Limb (tissue), 2 donors: ENCODE measurements at regions not wholly inside any gene's neighbourhood (a gene's known extent, or its start where the extent isn't known, plus 50 kb on each side); places are given as distances from the start of the nearest gene placed in this dataset.

ENCODE experiments used
- DNase-seq, 2 donors: peaks; one replicate each; pipeline ENCODE4 v3.0.0-alpha.2; 2016; ENCODE audit errors: extremely low spot score in 2 of 2

DNA sequence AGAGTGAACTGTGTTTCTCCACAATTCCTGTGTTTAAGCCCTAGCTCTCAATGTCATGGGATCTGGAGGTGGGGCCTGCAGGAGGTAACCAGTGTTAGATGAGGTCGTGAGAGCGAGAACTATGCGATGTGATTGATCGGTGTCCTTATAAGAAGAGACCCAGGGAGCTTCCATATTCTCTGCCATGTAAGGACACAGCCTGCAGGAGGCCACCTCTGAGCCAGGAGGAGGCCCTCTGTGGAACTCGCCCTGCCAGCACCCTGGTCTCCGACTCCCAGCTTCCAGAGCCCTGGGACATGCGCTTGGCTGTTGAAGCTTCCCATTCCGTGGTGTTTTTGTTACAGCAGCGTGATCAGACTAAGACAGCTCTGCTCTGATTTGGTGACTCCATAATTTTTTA is 255.4 kb downstream of the IRX2 start:
- DNase-seq: no peak

DNA sequence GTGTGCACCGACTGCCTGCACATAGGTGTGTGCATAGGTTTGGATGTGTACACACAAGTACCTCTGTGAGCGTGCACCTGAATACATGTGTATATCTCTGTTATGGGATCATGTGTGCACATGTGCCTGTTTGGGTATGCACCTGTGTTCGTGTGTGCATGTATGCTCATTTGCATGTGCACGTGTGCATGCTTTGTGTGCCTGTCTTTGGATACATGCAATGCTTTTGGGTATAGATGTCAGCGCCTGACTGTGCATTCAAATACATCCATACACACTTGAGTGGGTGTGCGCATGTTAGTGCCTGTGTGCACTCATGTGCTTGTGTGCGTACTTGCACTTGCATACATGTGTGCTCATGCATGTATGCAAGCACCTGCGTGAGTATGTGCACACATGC is 258.1 kb downstream of the IRX2 start:
- DNase-seq: no peak

DNA sequence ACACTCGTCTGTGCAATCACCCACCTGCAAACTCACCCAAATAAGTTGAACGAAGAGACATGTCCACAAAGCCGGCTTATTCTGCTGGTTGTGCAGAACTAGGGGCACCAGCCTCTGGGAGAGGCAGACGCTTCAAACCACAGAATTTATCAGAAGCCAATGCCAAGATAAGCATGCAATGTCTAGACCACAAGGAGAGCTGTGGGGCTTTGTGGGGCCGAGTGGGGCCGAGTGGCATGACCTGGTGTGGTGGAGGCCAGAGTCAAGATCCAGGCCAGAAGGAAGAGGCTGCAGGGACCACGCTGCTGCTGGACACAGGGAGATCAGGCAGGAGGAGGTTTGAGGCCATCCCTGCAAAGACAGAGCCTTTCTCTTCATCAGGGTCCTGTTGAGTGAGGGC is 259.0 kb downstream of the IRX2 start:
- no peak for DNase-seq

DNA sequence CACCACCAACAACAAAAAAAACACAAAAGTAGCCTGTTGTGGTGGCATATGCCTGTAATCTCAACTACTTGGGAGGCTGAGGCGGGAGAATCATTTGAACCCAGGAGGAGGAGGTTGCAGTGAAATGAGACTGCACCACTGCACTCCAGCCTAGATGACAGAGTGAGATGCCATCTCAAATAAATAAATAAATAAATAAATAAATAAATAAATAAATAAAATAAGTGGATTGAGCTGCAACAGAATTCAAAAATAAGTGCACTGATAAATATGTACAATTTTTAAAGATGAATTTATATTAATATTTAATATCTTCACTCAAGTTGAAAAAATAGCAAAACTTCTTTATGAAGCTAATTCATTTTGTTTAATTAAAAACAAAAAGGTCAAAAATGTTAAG is 259.6 kb downstream of the IRX2 start:
- DNase-seq: no peak

DNA sequence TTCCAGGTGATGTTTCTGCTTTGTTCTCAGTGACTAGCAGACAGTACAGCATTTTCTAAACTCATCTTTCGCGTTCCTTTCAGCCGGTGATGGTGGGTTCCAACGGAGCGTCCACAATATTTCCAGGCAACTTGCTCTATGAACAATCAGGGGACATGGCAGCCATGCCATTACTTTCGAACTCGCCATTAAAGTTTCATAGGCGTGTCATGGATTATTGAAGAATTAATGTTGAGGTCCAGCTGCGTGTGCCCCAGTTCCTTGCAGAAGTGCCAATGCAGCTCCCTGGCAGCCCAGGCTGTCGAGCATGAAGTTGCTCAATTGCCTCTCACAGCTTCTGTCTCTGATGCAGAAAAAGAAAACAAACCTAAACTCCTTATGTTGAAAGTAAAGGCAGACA is 262.2 kb downstream of the IRX2 start:
- no peak for DNase-seq

DNA sequence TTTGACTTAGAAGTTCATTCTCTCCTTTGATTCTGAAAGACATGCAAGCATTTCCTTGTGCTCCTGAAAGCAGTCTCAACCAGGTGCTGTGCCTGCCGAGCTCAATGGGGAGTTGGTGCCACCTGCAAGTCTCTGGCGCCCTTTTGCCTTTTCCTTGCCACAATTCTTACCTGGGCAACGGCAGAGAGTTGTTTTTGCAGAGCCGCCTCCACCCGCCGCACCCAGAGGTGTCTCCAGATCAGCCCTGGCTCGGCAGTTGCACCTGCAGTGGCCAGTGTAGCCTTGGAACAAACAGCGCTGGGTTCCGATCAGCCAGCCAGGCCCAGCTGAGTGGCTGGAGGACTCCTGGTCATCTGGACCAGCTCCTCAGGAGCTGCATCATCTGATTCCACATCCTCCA is 262.9 kb downstream of the IRX2 start:
- DNase-seq: no peak

DNA sequence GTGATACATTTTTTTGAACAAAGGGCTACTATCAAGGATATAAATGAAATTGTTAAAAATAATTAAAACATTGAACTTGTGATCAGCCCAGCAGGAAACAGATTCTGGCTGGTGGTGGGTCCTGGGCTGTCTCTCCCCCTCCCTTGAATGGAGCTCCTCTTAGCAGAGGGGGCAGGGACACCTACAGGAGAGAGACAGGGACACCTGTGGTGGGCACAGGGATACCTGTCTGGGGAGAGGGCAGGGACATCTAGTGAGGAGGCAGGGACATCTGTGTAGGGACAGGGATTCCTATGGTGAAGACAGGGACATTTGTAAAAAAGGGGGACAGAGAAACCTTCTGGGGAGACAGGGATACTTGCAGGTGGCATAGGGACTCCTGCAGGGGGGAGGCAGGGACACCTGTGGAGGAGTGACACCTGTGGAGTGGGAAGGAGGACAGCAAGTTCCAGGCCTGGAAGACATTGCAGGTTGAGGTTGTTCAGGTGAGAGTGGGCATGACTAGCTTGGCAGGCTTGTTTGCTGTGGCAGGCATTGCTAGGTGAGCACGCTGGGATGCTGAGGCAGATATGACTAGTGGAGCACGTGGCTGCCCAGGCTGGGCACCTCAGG is 264.2 kb downstream of the IRX2 start:
- DNase-seq: no peak

DNA sequence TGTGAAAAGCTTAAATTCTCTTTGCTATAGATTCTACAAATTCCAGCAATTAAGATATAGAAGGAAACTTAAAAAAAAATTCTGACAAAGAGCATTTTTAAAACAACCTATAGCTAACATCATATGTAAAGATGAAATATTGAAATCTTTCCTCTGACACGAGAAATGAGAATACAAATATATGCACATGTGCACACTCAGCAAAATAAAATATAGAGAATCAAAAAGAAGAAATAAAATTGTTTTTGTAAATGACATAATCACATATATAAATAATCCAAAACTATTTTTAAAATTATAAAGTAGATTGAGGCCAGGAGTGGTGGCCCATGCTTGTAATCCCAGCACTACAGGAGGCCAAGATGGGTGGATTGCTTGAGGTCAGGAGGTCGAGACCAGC is 265.1 kb downstream of the IRX2 start:
- no peak for DNase-seq

DNA sequence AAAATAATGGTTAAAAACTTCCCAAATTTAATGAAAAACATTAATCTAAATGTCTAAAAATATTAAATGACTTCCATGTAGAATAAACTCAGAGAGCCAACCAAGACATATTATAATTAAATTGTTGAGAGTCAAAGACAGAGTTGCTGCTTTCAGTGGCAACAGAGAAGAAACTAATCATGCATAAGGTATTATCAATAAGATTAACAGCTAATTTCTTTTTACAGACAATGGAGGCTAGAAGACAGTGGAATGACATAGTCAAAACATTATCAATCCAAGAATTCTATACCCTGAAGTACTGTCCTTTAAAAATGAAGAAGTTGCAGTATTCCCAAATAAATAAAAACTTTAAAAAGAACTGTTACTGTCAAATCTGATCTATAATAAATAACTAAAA is 268.7 kb downstream of the IRX2 start:
- no peak for DNase-seq

DNA sequence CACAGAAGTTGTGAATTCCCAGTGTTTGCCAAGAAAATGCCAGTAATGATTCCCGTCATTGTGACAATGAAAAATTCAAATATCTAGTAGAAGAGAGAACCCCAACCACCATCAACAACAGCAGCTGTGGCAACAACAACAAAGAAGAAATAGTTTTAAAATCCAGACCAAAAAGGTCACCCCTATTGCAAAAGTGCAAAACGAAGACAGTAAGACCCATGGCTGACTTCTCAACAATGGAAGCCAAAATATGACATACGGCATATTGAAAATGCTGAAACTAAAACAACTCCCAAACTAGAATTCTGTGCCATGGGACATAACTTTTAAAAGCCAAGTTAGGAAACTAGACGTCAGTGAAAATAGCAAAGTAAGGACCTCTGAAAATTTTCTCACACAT is 270.6 kb downstream of the IRX2 start:
- DNase-seq: no peak

DNA sequence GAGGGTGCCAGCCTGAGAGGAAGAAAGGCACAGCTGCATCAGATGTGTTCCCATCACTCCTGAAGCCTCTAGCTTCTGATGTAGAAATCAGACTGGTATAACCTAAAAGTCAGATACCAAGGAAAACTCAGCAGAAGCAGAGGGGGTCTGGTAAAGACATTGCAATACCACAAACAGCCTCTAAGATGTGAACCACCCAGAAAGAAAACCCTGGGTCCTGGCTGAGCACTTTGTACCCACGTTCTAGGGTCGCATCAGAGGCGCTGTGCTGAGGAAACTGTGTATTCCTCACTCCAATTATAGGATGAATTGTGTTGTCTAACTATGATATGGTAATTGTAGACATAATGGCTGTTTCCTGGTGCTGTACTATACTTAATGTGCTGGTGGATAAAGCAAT is 275.6 kb downstream of the IRX2 start:
- DNase-seq: no peak

DNA sequence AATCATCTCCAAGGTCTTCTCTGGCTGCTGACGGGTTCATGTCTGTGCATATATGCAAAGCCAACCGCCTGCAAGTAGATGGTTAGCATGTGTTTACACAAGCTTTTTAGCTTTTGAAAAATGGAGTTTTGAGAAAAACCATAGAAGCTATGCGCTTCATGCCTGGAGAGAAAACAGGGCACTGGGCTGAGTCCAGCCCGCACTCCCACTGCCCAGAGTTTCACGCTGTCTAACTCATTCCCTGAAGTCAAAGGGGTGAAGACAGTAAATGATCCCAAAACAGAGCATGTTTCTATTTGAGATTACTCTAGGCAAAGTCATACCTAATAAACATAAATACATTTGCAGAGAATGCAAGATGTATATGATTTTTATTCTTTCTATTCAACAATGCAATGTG is 278.8 kb downstream of the IRX2 start:
- no peak for DNase-seq

DNA sequence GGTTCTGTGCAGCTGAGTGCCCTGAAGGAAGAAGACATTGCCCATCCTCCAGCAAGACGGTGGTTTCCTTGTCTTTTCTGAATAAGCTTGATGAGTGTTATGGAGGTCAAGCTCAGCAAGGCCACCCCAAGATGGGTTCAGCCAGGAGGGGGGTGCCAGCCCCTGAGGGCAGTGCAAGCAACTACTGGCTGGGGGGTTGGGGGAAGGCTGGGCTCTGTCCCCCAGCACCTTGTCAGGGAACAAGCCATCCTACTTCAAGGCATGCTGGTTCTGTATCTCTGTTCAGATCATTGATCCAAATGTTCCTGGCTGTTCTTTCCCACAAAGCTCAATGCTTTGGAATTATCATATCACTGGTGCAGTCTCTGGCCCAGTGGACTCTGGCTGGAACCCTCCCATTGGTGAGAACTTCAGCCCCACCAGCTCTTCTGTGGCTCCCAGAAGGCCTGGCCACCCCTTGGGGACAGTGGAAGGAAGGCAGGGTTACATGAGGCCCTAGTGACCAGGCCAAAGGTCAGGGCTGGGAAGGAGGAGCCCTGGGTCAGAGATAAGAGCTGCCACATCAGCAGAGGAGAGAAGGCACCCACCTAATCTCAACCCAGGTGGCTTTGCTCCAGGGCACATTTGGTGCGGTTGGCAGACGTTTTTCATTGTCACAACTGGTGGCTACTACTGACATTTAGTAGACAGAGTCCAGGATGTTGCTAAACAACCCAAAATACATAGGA is 280.2 kb downstream of the IRX2 start:
- DNase-seq: no peak

DNA sequence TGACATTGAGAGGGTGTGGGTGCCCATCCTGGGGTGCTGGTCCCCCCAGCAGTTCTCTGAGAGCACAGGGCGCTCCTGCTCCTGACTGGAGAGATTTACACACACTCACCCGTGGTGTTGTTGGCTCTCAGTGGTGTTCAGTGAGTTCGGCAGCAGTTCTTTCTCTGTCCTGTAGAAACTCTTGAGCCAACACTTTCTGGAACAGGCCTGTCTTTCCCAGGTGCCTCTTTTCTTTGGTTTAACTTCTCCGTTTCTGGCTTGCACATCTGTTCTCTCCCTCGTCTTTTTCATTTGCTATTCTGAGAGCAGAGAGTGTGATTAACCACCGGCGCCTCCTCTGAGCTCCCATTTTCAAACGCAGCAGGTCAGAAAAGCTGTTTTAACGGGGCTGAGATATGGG is 284.5 kb downstream of the IRX2 start:
- DNase-seq: no peak

DNA sequence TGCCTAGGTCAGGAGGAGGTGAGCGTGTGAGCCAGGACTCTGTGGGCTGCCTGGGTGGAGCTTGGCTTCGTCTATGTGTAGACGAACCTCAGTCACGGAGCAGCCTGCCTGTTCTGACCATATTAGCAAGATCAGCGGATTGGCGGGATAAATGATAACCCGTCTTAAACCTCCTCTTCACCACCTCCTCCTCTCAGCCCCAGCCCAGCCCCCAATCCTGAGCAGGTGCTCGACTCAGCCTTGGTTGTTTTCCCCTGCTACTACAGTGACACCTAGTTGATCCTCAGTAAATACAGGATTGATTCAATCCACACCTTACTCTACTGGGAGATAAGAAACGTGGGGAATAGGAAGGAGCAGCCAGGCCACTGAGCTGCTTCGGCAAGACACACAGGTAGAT is 286.1 kb downstream of the IRX2 start:
- no peak for DNase-seq

DNA sequence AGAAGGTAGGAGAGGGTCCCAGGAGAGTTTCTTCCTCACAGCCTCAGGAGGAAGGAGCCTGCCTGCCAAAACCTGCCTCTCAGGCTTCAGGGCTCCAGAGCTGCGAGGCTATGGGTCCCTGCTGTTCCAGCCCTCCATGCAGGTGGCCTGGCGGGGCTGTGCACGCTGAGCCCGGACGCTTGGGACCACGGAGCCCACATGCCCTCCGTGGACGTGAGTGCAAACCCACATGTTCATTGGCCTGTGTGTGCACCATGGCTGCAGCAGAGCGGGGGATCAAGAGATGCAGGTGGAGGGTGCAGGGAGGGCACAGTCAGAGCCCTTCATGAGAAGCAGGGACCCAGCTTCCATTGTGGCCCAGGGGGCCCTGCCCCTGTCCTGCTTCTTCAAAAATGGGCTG is 287.3 kb downstream of the IRX2 start:
- DNase-seq: no peak

DNA sequence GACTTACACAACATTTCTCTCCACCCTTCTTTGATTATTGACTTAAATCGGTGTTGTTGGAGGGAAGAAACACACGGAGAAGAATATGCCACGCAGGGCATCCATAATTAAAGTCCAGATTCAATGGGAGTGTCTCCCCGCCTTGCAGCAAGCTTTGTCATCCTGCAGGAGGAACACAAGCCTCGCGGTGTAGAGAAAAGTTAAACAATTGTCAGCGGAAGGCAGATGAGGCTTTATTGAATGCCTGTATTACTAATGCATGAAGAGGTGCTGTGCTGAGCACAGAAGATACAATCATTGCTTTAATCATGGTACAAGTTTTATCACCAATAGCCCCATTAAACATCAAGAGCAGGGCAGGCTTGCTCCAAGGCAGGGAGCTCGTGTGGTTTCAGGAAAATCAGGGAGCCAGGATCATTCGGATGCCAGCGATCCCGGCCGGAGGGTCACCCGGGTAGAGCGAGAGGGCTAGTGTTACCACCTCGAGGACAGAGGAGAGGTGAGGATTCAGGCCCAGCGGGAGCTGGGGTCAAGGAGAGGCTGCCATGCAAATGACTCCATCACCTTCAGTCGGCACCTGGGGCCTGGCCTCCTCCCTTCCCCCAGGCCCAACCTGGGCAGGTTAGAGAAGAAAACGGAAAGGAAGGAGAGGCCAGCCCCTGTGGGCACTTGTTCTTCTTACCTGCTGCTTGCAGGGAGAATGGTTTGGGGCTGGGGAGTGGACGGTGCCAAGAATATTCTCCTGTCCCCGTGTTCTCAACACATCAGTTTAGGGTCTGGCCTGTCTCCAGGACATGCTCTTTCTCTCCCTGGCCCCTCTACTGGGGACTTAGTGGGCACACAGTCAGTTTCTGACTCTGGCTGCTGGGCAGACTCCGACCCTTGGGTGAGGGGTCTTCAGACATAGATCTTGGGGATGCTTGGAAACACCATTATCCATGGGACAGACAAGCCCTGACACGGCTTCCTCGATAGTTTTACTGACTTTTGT is 289.5 kb downstream of the IRX2 start:
- DNase-seq: no peak

DNA sequence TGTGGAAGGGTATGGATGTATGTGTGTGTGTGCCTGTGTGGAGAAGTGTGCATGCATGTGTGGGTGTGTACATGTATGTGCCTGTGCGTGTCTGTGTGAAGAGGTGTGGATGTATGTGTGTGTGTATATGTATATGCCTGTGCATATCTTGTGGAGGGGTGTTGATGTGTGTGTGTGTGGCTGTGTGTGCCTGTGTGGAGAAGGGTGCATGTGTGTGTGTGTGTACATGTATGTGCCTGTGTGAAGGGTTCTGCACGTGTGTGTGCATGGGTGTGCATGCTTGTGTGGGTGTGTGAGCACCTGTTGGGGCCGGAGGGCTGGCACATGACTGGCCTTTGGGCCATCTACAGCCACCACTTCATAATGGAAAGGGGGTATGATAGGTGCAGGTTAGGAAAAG is 291.4 kb downstream of the IRX2 start:
- DNase-seq: no peak

DNA sequence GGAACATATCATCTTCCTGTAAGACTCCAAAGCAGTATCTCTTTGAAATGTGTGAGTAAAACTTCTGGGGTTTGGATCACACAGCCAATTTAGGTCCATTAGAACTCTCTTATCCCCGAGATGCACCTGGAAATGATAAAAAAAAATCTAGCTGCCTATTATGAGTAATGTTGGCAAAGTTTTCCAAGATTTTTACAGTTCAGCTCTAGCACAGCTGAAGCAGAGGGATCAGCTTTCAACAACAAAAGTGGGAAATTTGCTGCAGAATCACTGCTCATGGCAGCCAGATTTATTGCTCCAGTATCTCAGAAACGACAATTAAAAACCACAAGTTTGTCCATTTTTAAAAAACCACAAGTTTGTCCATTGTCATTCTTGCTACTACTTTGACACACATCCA is 292.2 kb downstream of the IRX2 start:
- peak in 1 of 2 donors; percentile 25 for DNase-seq

DNA sequence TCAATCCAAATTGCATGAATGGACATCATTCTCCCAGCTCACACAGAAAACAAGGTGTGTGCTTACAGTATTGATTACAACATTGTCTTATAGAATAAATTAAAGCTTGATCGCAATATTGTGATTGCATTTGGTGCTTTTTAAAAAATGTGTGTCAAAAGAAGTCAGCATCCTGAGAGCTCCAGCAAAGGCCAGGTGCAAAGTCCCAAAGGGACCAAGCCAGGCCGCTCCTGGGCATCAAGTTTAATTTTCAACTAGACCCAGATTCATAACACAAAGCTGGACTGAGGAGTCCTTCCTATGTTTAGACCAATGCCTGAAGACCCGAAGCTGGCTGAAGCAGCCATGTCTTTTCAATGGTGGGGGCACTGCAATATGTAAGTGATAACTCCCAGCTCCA is 295.6 kb downstream of the IRX2 start:
- DNase-seq: no peak

DNA sequence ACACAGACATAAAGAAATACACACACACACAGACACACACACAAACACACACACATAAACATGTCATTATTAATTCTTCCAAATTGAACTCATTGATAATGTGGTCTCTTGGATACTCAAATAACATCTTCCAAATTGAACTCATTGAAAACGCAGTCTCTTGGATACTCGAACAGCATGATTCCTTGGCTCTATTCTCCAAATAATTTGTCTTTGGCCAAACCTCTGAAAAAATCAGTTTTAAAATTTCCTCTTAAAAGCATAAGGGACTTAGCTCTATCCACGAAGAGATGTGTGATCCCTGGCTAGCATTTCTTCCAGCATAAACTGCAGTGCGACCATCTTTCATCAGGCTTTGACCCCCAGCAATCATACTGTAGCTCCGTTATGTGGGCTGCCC is 296.6 kb downstream of the IRX2 start:
- no peak for DNase-seq

DNA sequence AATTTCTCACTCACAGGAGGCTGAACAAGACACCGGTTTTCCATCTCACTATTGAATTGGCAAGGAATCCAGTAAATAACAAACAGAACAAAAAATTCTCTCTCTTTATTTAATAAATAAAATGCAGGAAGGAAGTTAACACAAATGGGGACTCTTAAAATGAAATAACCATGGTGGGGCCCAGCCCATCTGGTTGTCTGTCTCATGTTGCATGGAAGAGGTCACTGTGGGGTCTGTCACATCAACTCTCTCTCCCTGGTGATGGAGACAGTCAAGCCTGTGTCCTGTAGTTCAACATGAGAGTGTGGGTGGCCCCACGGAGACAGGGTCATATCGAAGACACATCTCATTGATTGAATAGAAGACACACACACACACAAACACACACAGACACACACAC is 297.7 kb downstream of the IRX2 start:
- peak in 1 of 2 donors; percentile 26 for DNase-seq
